ENCODE measurements at regions not wholly inside any gene's neighbourhood (a gene's known extent, or its start where the extent isn't known, plus 50 kb on each side); places are given as distances from the start of the nearest gene placed in this dataset.

DNA sequence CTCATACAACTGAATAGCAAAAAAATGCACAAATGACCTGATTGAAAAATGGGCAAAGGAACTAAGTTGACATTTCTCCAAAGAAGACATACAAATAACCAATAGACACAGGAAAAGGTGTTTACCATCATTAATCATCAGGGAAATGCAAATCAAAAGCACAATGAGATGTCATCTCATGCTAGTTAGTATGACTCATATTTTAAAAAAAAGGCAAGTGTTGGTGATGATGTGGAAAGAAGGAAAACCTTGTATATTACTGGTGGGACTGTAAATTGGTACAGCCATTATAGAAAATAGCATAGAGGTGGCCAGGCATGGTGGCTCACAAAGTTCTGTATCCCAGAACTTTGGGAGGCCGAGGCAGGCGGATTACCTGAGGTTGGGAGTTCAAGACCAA, 232.5 kb upstream of the ZFHX3 start:
- Histone ChIP-seq H3K9ac (replicated peaks in 1 of 4; ENCODE audit: extremely low read depth in 1 of 4, low read depth in 3 of 4, low read length in 3 of 4) (no peak overlapping the region), H3K18ac (ENCODE audit: extremely low read depth, low read length) (no peak overlapping the region), H2BK5ac (ENCODE audit: low read depth, low read length) (no peak overlapping the region), H3K27ac (ENCODE audit: low read depth, low read length) (no peak overlapping the region), H4K91ac (replicated peaks; ENCODE audit: insufficient read length, low read length) (no peak overlapping the region), H3K9me3 (ENCODE audit: insufficient read depth in 2 of 2, low read depth in 1 of 2, low read length in 1 of 2) (no peaks in the 10 kb centered on the region), H2BK12ac (ENCODE audit: low read depth, low read length) (no peak overlapping the region), H4K20me1 (replicated peaks in 1 of 2; ENCODE audit: control insufficient read depth in 1 of 2, insufficient read depth in 2 of 2, low read length in 2 of 2) (no peaks in the 10 kb centered on the region), H3K36me3 (ENCODE audit: control insufficient read depth in 2 of 4, insufficient read depth in 4 of 4, low read length in 3 of 4) (no peaks in the 10 kb centered on the region), H2AFZ (ENCODE audit: low read length) (no peak overlapping the region), H2AK5ac (ENCODE audit: low read depth, low read length) (no peak overlapping the region), H3K14ac (ENCODE audit: insufficient read length) (no peak overlapping the region), H3K27me3 (replicated peaks in 1 of 4; ENCODE audit: control insufficient read depth in 3 of 4, extremely low read depth in 1 of 4, insufficient read depth in 3 of 4, low read length in 3 of 4) (no peaks in the 10 kb centered on the region), H3K56ac (replicated peaks; ENCODE audit: insufficient read length, low read depth, low read length) (no peak overlapping the region), H3K4me3 (ENCODE audit: extremely low read depth in 1 of 4, insufficient read depth in 2 of 4, low read depth in 3 of 4, low read length in 4 of 4) (no peak overlapping the region), H4K8ac (ENCODE audit: extremely low read depth, insufficient read depth, low read length) (no peak overlapping the region), H2BK20ac (ENCODE audit: low read length) (no peak overlapping the region), H3K4me2 (ENCODE audit: insufficient read depth in 1 of 2, low read depth in 2 of 2, low read length in 2 of 2) (no peak overlapping the region), H3K4me1 (replicated peaks in 1 of 4; ENCODE audit: control insufficient read depth in 3 of 4, insufficient read depth in 4 of 4, low read length in 3 of 4) (no peaks in the 10 kb centered on the region), H3K79me2 (ENCODE audit: control insufficient read depth in 1 of 2, insufficient read depth in 2 of 2, low read length in 2 of 2) (no peaks in the 10 kb centered on the region), H2BK15ac (ENCODE audit: low read length) (no peak overlapping the region), H2BK120ac (replicated peaks; ENCODE audit: low read depth, low read length) (no peak overlapping the region), H3K23me2 (ENCODE audit: low read depth, low read length) (no peaks in the 10 kb centered on the region), H4K5ac (ENCODE audit: insufficient read length, low read depth, low read length) (no peak overlapping the region), H3K79me1 (ENCODE audit: low read depth, low read length) (no peaks in the 10 kb centered on the region), H3K4ac (replicated peaks; ENCODE audit: insufficient read length, low read depth, low read length) (no peak overlapping the region), H3K23ac (ENCODE audit: insufficient read length) (no peak overlapping the region)
- no peak for FAIRE-seq
- CTCF ChIA-PET (ENCODE audit: partially characterized antibody): interaction anchor here (0.6 kb wide), 1 partner anchor 210 kb away, joined by 3 read pairs; no protein-coding TSS in a partner anchor
- 96% methylated on average over 2 of the region's 2 CpGs; no CpG with 5 or more reads in 1 of the 2 experiments for WGBS, 2 experiments (ENCODE audit: extremely low coverage in 1 of 2, insufficient coverage in 1 of 2, insufficient read length in 1 of 2, insufficient replicate concordance in 2 of 2, low coverage in 1 of 2, low lambda C conversion rate in 2 of 2, missing lambda C conversion rate in 1 of 2)
- POLR2A ChIA-PET (ENCODE audit: partially characterized antibody): no interaction called here
- no peak for DNase-seq (ENCODE audit: low read depth in 1 of 2, low spot score in 2 of 2)
- TF ChIP-seq TBP (IDR thresholded peaks at IDR 0.05; ENCODE audit: low read depth, low read length) (no peak), CTBP2 (IDR thresholded peaks at IDR 0.05; ENCODE audit: borderline replicate concordance, insufficient read depth, insufficient read length, low read length) (no peak), NANOG (IDR thresholded peaks at IDR 0.05; ENCODE audit: insufficient read depth, low read depth, low read length, poor library complexity, severe bottlenecking) (no peak), POLR2A (IDR thresholded peaks at IDR 0.05; ENCODE audit: control extremely low read depth in 1 of 2, low read depth in 2 of 2, low read length in 2 of 2) (no peak), KDM1A (IDR thresholded peaks at IDR 0.05; ENCODE audit: borderline replicate concordance, low read length) (no peak), GABPA (IDR thresholded peaks at IDR 0.05; ENCODE audit: borderline replicate concordance, insufficient read depth, low read length) (no peak), NRF1 (IDR thresholded peaks at IDR 0.05; ENCODE audit: low read depth, low read length) (no peak)

Data from H1 (cell line).